22Rv1 (cell line): ENCODE measurements at regions not wholly inside any gene's neighbourhood (a gene's known extent, or its start where the extent isn't known, plus 50 kb on each side); places are given as distances from the start of the nearest gene placed in this dataset.
"Not testable (repeated sequence)": the region's sequence is repeated elsewhere in the genome, so short reads cannot be mapped to it uniquely, and the experiment has no call there.

ENCODE experiments used
- H3K27ac ChIP-seq: fragments of 450-650 bp; 2 replicates; pipeline ENCODE4 v1.5.1; 2017
- CTCF ChIP-seq: fragments of 450-650 bp; IDR thresholded peaks from 2 replicates; pipeline ENCODE4 v1.5.1; 2017; ENCODE audit warnings: mild to moderate bottlenecking
- ZFX ChIP-seq: fragments of 450-650 bp; IDR thresholded peaks from 2 replicates; pipeline ENCODE4 v1.6.1; 2017; ENCODE audit warnings: antibody characterized with exemption, borderline replicate concordance

- TF ChIP-seq ZFX (no peak), CTCF (no peak)
- no peak overlapping the region for H3K27ac ChIP-seq
Measured at GRCh38 chr16:6749698-6750097, 582.9 kb upstream of the RBFOX1 start.

- H3K27ac ChIP-seq = not testable (repeated sequence)
Measured at GRCh38 chr16:6736302-6736701, 596.3 kb upstream of the RBFOX1 start.

- H3K27ac ChIP-seq = no peak overlapping the region
Measured at GRCh38 chr16:6735631-6736030, 597.0 kb upstream of the RBFOX1 start.

GRCh38 chr16:6732166-6732565, 600.5 kb upstream of the RBFOX1 start:
- TF ChIP-seq CTCF (no peak), ZFX (no peak)
- no peak overlapping the region for H3K27ac ChIP-seq

More at GRCh38 chr16:6735631-6736030, 597.0 kb upstream of the RBFOX1 start:
- TF ChIP-seq ZFX = no peak
- TF ChIP-seq CTCF = no peak

DNA sequence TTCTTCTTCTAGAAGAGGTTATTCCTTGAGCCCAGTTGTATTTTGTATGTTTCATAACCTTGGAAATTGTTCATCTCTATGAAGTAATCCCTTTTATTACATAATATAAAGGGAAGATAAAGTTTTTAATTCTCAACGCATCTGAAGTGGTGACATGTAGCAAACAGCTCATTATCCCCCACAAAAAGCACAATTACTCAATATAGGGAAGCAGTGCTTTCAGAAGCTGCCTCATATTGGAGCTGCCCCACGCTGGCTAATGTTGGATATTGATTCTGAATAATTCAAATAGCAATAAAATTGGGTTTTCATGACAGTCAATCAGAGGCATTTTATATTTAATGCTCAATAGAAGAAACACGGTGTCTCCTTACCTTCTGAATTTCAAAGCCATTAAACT, 604.3 kb upstream of the RBFOX1 start:
- TF ChIP-seq ZFX (no peak), CTCF (no peak)
- no peak overlapping the region for H3K27ac ChIP-seq

DNA sequence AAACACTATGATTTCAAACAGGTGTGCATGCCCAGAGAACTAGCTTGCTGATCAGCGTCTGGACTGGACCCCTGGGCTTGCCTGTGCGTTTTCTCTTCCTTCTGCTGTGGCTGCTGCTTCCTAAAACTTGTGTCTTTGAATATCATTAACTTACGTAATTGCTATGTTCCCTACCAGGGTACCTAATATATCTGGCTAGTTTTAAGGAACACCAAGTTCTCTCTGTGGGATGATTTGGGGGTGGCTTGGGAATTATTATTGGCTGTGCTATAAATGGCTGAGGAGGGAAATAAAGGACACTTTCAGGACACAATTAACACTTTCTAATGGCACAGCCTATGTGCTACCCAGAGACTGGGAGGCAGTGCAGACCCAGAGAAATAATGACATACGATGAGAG, 606.0 kb upstream of the RBFOX1 start:
- TF ChIP-seq ZFX (no peak), CTCF (no peak)
- no peak overlapping the region for H3K27ac ChIP-seq

- H3K27ac ChIP-seq = no peak overlapping the region
- TF ChIP-seq CTCF (peak; percentile 18), ZFX (no peak)
Measured at GRCh38 chr16:6725634-6726331, 606.9 kb upstream of the RBFOX1 start.

DNA sequence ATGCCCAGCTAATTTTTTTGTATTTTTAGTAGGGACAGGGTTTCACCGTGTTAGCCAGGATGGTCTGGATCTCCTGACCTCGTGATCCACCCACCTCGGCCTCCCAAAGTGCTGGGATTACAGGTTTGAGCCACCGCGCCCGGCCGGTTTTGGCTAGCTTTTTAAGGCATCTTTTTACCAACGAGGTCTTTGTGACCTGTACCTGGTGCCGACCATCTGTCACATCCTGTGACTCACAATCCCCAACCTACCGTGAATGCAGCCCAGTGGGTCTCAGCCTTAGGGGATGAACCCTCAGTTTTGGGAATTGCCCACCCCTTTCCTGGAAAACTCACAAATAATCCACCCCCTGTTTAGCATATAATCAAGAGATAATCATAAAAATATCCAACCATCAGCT, 607.4 kb upstream of the RBFOX1 start:
- H3K27ac ChIP-seq = not testable (repeated sequence)
